RWPE2 (cell line): ENCODE measurements at regions not wholly inside any gene's neighbourhood (a gene's known extent, or its start where the extent isn't known, plus 50 kb on each side); places are given as distances from the start of the nearest gene placed in this dataset.
"Not testable (repeated sequence)": the region's sequence is repeated elsewhere in the genome, so short reads cannot be mapped to it uniquely, and the experiment has no call there.

Experiments
- ATAC-seq: fragments of 200-7000 bp; cut with Tn5 transposase; 3 replicates; pipeline ENCODE4 v1.9.1; 2021; ENCODE audit warnings: low read depth
- DNase-seq: peaks from one replicate; pipeline ENCODE4 v3.0.0-alpha.2; 2020; ENCODE audit warnings: low spot score
- H3K27ac ChIP-seq: fragments of 450-650 bp; 2 replicates; pipeline ENCODE4 v1.5.1; 2017; ENCODE audit warnings: mild to moderate bottlenecking; ENCODE audit not compliant: poor library complexity, severe bottlenecking
- H3K27me3 ChIP-seq: fragments of 250-450 bp; sonication (Bioruptor Pico); 2 replicates; pipeline ENCODE4 v1.5.1; 2021; ENCODE audit warnings: mild to moderate bottlenecking, moderate library complexity; ENCODE audit not compliant: insufficient read depth, poor library complexity, severe bottlenecking
- H3K36me3 ChIP-seq: fragments of 250-450 bp; sonication (Bioruptor Pico); 2 replicates; pipeline ENCODE4 v1.5.1; 2020; ENCODE audit warnings: low read depth, mild to moderate bottlenecking, moderate library complexity
- H3K4me1 ChIP-seq: fragments of 250-450 bp; sonication (Bioruptor Pico); 2 replicates; pipeline ENCODE4 v1.5.1; 2021; ENCODE audit warnings: mild to moderate bottlenecking, moderate library complexity; ENCODE audit not compliant: insufficient read depth, poor library complexity, severe bottlenecking
- H3K4me3 ChIP-seq: fragments of 250-450 bp; sonication (Bioruptor Pico); 2 replicates; pipeline ENCODE4 v1.5.1; 2021; ENCODE audit warnings: mild to moderate bottlenecking, moderate library complexity; ENCODE audit not compliant: severe bottlenecking
- H3K9me3 ChIP-seq: fragments of 250-450 bp; sonication (Bioruptor Pico); 2 replicates; pipeline ENCODE4 v1.5.1; 2021; ENCODE audit warnings: mild to moderate bottlenecking, moderate library complexity; ENCODE audit not compliant: severe bottlenecking
- CTCF ChIP-seq: fragments of 450-650 bp; IDR thresholded peaks from one replicate; pipeline ENCODE4 v1.5.1; 2017; ENCODE audit warnings: mild to moderate bottlenecking, moderate library complexity; ENCODE audit not compliant: poor library complexity, severe bottlenecking

- Histone ChIP-seq H3K27me3 (no peaks in the 10 kb centered on the region), H3K27ac (no peak overlapping the region), H3K36me3 (no peaks in the 10 kb centered on the region), H3K4me3 (no peak overlapping the region), H3K9me3 (no peaks in the 10 kb centered on the region), H3K4me1 (no peaks in the 10 kb centered on the region)
- ATAC-seq (no peak), DNase-seq (no peak)
- no peak for TF ChIP-seq CTCF
Measured at GRCh38 chr5:106017243-106017857, 1653.4 kb downstream of the EFNA5 start.

GRCh38 chr5:106014262-106014661 lies 1656.5 kb downstream of the EFNA5 start:
- TF ChIP-seq CTCF = no peak
- no peak for ATAC-seq
- no peak overlapping the region for H3K4me3 ChIP-seq
- H3K27ac ChIP-seq = no peak overlapping the region
- no peaks in the 10 kb centered on the region for H3K9me3 ChIP-seq
- no peaks in the 10 kb centered on the region for H3K36me3 ChIP-seq
- H3K4me1 ChIP-seq = no peaks in the 10 kb centered on the region
- DNase-seq = no peak
- no peaks in the 10 kb centered on the region for H3K27me3 ChIP-seq

GRCh38 chr5:106006242-106006641 lies 1664.5 kb downstream of the EFNA5 start:
- no peak for DNase-seq
- ATAC-seq = no peak
- no peak for TF ChIP-seq CTCF
- no peak overlapping the region for H3K27ac ChIP-seq
- H3K9me3 ChIP-seq = no peaks in the 10 kb centered on the region
- H3K36me3 ChIP-seq = no peaks in the 10 kb centered on the region
- no peaks in the 10 kb centered on the region for H3K27me3 ChIP-seq
- no peak overlapping the region for H3K4me3 ChIP-seq
- no peaks in the 10 kb centered on the region for H3K4me1 ChIP-seq

GRCh38 chr5:105998991-105999390 lies 1671.7 kb downstream of the EFNA5 start:
- not testable (repeated sequence) for H3K4me1 ChIP-seq, DNase-seq, H3K4me3 ChIP-seq, H3K27me3 ChIP-seq, H3K9me3 ChIP-seq, ATAC-seq, H3K27ac ChIP-seq, H3K36me3 ChIP-seq

- TF ChIP-seq CTCF = no peak
- Histone ChIP-seq H3K36me3 (no peaks in the 10 kb centered on the region), H3K9me3 (no peaks in the 10 kb centered on the region), H3K4me1 (peaks cover 3% of the 10 kb centered on the region), H3K27ac (no peak overlapping the region), H3K4me3 (no peak overlapping the region), H3K27me3 (no peaks in the 10 kb centered on the region)
- ATAC-seq = no peak
- no peak for DNase-seq
Measured at GRCh38 chr5:105993027-105993426, 1677.7 kb downstream of the EFNA5 start.
